GM21529 (cell line): ENCODE measurements at regions not wholly inside any gene's neighbourhood (a gene's known extent, or its start where the extent isn't known, plus 50 kb on each side); places are given as distances from the start of the nearest gene placed in this dataset.

Source experiments
- ATAC-seq: cut with Tn5 transposase; IDR thresholded peaks from one replicate; pipeline ENCODE4 v1.9.1; 2021; ENCODE audit not compliant: unreplicated experiment

- ATAC-seq, result no peak
These were observed 629.7 kb upstream of the IMPG1 start for GRCh38 chr6:76702187-76702586.

- ATAC-seq, result no peak
These were observed 629.1 kb upstream of the IMPG1 start for GRCh38 chr6:76701610-76702009.

GRCh38 chr6:76697585-76697984, 625.1 kb upstream of the IMPG1 start:
- no peak for ATAC-seq

GRCh38 chr6:76694795-76695194, 622.3 kb upstream of the IMPG1 start:
- no peak for ATAC-seq

GRCh38 chr6:76684875-76685274, 612.4 kb upstream of the IMPG1 start:
- ATAC-seq, result no peak

GRCh38 chr6:76683985-76684384, 611.5 kb upstream of the IMPG1 start:
- no peak for ATAC-seq

- ATAC-seq, result no peak
These were observed 610.4 kb upstream of the IMPG1 start for GRCh38 chr6:76682842-76683241.

GRCh38 chr6:76681781-76682180, 609.3 kb upstream of the IMPG1 start:
- ATAC-seq, result no peak

GRCh38 chr6:76677017-76677416, 604.6 kb upstream of the IMPG1 start:
- ATAC-seq, result no peak

- no peak for ATAC-seq
These were observed 599.3 kb upstream of the IMPG1 start for GRCh38 chr6:76671751-76672150.

GRCh38 chr6:76644231-76644630, 571.8 kb upstream of the IMPG1 start:
- ATAC-seq, result no peak

- no peak for ATAC-seq
These were observed 567.5 kb upstream of the IMPG1 start for GRCh38 chr6:76639941-76640340.

- no peak for ATAC-seq
These were observed 562.2 kb upstream of the IMPG1 start for GRCh38 chr6:76634695-76635094.

GRCh38 chr6:76633259-76633658, 560.8 kb upstream of the IMPG1 start:
- ATAC-seq, result no peak

- ATAC-seq, result no peak
These were observed 559.2 kb upstream of the IMPG1 start for GRCh38 chr6:76631622-76632021.

- ATAC-seq, result no peak
These were observed 542.9 kb upstream of the IMPG1 start for GRCh38 chr6:76615395-76615794.

GRCh38 chr6:76612954-76613353, 540.5 kb upstream of the IMPG1 start:
- ATAC-seq, result no peak

GRCh38 chr6:76609160-76609559, 536.7 kb upstream of the IMPG1 start:
- no peak for ATAC-seq

- ATAC-seq, result no peak
These were observed 521.6 kb upstream of the IMPG1 start for GRCh38 chr6:76594109-76594508.

GRCh38 chr6:76593668-76594067, 521.2 kb upstream of the IMPG1 start:
- ATAC-seq, result no peak

- ATAC-seq, result no peak
These were observed 520.1 kb upstream of the IMPG1 start for GRCh38 chr6:76592566-76592965.

GRCh38 chr6:76587271-76587670, 514.8 kb upstream of the IMPG1 start:
- no peak for ATAC-seq

GRCh38 chr6:76584121-76584520, 511.7 kb upstream of the IMPG1 start:
- ATAC-seq, result no peak

- no peak for ATAC-seq
These were observed 506.3 kb upstream of the IMPG1 start for GRCh38 chr6:76578746-76579145.
